ENCODE measurements at regions not wholly inside any gene's neighbourhood (a gene's known extent, or its start where the extent isn't known, plus 50 kb on each side); places are given as distances from the start of the nearest gene placed in this dataset.
"Not testable (repeated sequence)": the region's sequence is repeated elsewhere in the genome, so short reads cannot be mapped to it uniquely, and the experiment has no call there.

DNA sequence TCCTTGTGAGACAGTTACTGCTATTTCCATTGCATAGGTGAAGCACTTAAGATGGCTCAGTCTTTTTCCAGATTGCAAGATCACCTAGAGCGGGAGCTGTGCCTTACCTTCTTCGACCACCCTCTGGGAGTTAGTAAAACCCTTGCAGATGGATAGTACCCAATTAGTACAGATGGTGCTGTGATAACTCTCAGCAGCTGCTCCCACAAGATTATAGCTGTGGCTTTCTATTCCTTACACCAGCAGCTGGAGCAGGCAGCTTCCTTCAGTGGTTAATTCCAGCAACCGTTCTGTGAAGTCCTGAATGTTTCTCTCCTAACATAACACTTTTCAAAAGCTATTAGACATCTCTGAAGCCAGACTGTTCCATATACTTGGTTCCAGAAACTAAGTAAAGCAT, 796.8 kb downstream of the XPNPEP1 start:
- no peak for DNase-seq (ENCODE audit: low read depth in 4 of 4, low spot score in 2 of 4)

GRCh38 chr10:109126016-109126415, 797.3 kb downstream of the XPNPEP1 start:
- no peak for DNase-seq (ENCODE audit: low read depth in 4 of 4, low spot score in 2 of 4)

- DNase-seq (ENCODE audit: low read depth in 4 of 4, low spot score in 2 of 4) = no peak
Measured at GRCh38 chr10:109115179-109115578, 808.1 kb downstream of the XPNPEP1 start.

DNA sequence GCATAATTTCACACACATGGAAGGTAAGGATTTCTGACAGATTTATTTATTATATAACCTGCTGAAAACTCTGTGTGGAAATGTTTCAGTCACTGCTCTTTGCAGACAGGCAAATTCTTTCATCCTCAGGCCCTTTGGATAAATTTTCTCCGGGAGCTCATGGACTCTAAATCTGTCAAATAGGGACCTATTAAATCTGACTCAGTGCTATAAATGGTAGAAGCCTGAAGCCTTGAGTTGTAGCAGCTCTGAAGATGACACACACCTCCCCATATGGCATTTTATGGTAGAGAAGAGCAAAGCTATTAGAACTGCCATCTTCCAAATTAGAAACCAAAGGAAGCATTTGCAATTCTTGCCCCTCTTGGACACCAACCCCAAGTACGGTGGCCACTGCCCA, 808.7 kb downstream of the XPNPEP1 start:
- no peak for DNase-seq (ENCODE audit: low read depth in 4 of 4, low spot score in 2 of 4)

GRCh38 chr10:109106604-109107003, 816.7 kb downstream of the XPNPEP1 start:
- DNase-seq (ENCODE audit: low read depth in 4 of 4, low spot score in 2 of 4) = no peak

DNA sequence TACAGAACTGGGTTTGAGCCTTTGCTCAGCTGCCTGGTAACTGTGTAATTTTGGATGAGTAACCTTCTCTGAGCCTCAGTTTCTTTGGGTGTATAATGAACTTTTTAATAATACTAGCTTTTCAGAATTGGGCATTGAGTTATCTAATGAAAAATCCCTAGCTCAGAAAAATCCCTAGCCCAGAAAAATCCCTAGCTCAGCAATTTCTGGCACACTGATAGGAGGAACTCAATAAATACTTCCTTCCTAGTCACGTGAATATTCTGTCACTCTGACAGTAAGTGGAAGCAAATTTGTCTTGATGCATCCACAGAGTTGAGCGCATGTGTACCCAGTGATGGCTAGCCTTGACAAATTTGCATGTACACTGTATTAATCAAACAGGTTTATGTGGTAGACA, 817.6 kb downstream of the XPNPEP1 start:
- DNase-seq (ENCODE audit: low read depth in 4 of 4, low spot score in 2 of 4) = no peak

DNA sequence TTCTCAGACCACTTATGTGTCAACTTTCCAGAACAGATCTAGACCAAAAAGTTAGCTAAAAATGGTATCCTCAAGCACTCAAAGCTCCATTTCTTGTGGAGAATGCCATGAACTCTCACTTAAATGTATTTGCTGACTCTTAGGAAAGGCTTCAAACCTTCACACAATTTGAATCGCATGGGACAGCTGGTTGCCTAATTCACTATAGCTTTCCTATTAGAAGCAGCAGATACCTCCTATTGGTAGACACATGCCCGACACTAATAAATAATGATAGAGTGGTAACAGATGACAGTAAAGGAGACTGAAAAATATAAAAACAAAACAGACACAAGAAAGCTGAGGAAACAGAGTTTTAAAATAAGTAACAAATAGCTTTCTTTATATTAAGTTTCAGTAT, 818.5 kb downstream of the XPNPEP1 start:
- DNase-seq (ENCODE audit: low read depth in 4 of 4, low spot score in 2 of 4) = no peak

DNA sequence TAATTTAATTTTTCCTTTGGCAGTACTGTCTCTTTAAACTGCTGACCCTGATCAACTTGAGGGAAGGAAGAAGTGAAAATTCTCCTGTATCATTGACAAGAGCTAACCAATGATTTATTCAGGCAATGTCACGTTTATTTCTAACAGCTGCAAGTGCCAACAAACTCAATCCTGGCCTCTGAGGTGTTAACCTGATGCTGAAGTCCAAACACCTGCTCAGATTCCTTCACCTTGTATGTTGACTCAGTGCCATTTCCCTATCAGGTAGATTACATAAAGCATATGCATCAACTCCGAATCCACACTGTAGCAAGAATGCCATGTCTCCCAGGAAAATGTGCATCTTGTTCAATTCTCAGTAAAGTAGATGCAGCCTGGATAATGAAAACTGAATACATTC, 820.0 kb downstream of the XPNPEP1 start:
- no peak for DNase-seq (ENCODE audit: low read depth in 4 of 4, low spot score in 2 of 4)

DNA sequence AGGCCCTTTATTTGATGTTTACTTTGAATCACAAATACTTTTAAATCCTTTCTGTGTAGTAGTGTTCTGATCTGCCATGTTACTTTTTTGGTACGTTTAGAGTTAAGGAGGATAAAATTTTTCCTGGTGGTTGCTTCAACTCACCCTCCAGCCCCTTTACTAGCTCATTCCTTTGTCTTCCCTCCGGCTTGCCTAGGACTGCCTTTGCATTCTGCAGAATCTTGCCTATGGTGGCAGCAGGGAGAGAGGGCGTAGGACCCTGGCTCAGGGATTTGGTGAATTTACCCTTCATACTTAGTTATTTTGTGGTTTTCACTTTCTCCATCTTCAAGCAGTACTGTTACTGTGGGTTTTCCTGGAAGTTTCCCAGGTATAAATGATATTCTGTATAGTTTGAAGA, 833.5 kb downstream of the XPNPEP1 start:
- DNase-seq (ENCODE audit: low read depth in 4 of 4, low spot score in 2 of 4) = no peak

DNA sequence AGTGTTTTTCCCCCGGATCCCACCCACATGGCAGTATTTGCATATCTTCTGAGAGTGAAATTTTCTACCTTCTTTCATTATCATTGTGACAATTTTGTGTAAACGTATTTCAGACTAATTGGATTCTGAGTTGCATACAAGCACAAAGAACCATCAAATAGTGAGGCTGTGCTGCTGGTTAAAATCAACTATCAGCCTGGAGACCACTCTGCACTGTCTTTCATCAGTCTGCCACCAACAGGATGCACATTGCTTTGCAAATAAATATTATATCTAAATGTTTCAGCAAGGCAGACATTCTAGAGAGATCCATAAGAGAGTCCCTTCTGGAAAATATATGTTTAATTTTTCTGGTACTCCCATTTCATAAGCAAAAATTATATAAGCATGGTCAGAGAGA, 851.8 kb downstream of the XPNPEP1 start:
- no peak for DNase-seq (ENCODE audit: low read depth in 4 of 4, low spot score in 2 of 4)

GRCh38 chr10:109070492-109070891, 852.8 kb downstream of the XPNPEP1 start:
- DNase-seq (ENCODE audit: low read depth in 4 of 4, low spot score in 2 of 4) = no peak

DNA sequence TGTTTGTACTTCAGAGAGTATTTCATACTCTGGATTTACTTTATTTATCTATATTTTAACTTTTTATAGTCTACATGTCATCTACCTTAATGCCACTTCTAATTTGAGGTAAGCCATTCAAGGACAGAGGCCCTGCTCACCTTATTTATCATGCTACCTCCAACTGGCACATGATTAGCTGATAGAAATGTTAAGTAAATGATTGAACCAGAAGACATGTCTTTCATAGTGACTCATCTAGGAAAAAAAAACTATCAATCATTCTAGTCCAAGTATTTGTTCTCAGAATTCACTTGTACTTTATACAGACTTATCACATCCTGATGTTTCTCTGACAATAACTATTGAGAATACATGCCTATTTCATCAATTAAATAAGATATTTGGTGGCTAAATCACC, 856.3 kb downstream of the XPNPEP1 start:
- DNase-seq (ENCODE audit: low read depth in 4 of 4, low spot score in 2 of 4) = no peak

DNA sequence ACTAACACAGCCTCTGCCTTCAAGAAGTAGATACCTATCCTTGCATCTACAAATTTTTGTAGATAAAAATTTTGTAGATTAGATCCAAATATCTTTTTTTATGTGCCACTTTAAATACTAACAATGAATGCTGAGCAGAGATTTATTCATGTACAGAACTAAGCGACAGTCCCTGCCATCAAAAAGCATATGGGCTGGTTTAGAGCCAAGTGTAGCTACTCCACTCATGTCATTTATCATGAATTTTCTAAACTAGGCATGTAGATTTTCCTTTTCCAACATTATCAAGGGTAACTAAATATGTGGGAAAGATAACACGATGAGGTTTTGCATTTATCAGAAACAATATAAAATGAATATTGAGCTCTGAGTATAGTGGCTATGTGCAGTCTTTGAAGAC, 857.5 kb downstream of the XPNPEP1 start:
- no peak for DNase-seq (ENCODE audit: low read depth in 4 of 4, low spot score in 2 of 4)

- no peak for DNase-seq (ENCODE audit: low read depth in 4 of 4, low spot score in 2 of 4)
Measured at GRCh38 chr10:109062371-109062770, 860.9 kb downstream of the XPNPEP1 start.

DNA sequence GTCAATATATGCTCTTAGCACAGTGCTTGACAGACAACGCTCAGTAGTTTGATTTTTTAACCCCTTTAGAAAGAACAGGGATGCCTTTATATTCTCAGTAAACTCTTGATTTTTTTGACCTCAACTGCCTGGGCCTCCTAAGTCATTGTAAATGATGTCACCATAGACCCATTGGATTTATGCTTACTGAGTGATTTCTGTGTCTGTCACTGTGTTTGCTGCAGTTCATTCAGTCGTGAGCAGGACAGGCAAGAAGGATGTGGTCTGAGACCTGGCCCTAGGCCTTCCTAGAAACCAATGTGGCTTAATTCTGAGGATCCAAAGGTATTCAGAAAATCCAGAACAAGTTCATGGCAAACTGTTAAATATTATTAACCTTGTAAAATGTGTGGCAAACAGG, 868.1 kb downstream of the XPNPEP1 start:
- DNase-seq (ENCODE audit: low read depth in 4 of 4, low spot score in 2 of 4) = no peak

DNA sequence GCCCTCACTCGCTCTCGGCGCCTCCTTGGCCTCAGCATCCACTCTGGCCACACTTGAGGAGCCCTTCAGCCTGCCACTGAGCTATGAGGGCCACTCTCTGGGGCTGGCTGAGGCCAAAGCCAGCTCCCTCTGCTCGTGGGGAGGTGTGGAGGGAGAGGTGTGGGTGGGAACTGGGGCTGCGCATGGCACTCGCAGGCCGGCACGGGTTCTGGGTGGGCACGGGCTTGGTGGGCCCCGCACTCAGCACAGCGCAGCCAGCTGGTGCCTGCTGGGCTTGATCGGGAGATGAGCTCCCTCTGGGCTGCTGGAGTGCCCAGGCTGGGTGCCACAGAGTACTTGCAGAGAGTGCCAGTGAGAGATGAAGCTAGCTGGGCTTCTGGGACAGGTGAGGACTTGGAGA, 875.5 kb downstream of the XPNPEP1 start:
- no peak for DNase-seq (ENCODE audit: low read depth in 4 of 4, low spot score in 2 of 4)

GRCh38 chr10:109046427-109046826, 876.9 kb downstream of the XPNPEP1 start:
- DNase-seq (ENCODE audit: low read depth in 4 of 4, low spot score in 2 of 4) = not testable (repeated sequence)

- no peak for DNase-seq (ENCODE audit: low read depth in 4 of 4, low spot score in 2 of 4)
Measured at GRCh38 chr10:109040622-109041021, 882.7 kb downstream of the XPNPEP1 start.

GRCh38 chr10:109037978-109038377, 885.3 kb downstream of the XPNPEP1 start:
- no peak for DNase-seq (ENCODE audit: low read depth in 4 of 4, low spot score in 2 of 4)

DNA sequence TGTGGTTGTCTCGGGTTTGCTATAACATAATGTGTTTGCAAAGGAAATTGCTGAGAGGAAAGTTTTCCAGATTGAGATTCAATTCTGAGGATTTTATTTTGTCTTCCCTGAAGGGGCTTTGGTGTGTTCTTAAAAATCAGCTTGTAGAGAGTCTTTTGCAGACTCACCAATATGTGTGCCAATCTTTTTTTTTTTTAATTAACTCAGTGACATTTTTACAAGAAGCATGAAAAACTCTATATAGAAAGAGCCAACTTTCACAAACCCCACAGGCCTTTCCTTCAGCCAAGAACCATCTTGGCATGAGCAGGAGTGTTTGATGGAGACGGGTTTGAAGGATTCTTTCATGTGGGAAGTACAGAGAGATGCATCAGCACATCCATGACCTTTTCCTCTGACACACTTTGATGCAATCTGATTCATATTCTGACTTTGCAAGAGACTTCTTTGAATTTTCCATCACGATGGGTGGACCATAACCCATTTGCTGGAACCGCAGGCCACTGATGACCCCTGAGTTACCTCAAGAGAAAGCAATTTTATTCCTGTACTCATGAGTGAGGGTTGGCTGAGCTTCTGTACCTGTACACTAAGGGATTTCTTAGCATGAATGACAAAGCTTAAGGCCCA, 892.6 kb downstream of the XPNPEP1 start:
- DNase-seq (ENCODE audit: low read depth in 4 of 4, low spot score in 2 of 4) = no peak

DNA sequence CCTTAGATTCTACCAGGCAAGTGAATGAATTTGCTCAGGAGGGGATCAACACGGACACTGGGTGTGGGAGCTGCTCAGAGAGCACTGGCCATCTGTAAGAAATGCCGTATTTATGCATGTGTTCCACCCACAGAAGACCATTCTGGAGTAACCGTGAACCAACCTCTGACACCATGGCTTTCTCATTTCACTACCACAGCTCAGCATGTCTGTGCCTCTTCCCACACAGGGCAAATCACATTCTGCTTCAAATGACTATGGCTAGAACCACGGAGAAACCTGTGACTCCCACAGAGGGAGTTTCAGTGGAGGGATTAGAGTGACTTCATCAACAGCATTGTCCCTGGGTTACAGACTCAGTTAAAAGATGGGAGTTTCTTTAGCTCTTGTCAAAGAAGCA, 893.4 kb downstream of the XPNPEP1 start:
- DNase-seq (ENCODE audit: low read depth in 4 of 4, low spot score in 2 of 4) = no peak

GRCh38 chr10:109027534-109028185, 895.7 kb downstream of the XPNPEP1 start:
- no peak for DNase-seq (ENCODE audit: low read depth in 4 of 4, low spot score in 2 of 4)

GRCh38 chr10:109025172-109025571, 898.1 kb downstream of the XPNPEP1 start:
- no peak for DNase-seq (ENCODE audit: low read depth in 4 of 4, low spot score in 2 of 4)

Data from left renal cortex interstitium (tissue), 4 donors.